ENCODE measurements at regions not wholly inside any gene's neighbourhood (a gene's known extent, or its start where the extent isn't known, plus 50 kb on each side); places are given as distances from the start of the nearest gene placed in this dataset.
"Not testable (repeated sequence)": the region's sequence is repeated elsewhere in the genome, so short reads cannot be mapped to it uniquely, and the experiment has no call there.

GRCh38 chr7:86002858-86003257, 640.9 kb upstream of the GRM3 start:
- no peak for DNase-seq

GRCh38 chr7:85997515-85997914, 646.2 kb upstream of the GRM3 start:
- no peak for DNase-seq

- no peak for DNase-seq
Measured at GRCh38 chr7:85995101-85995500, 648.6 kb upstream of the GRM3 start.

GRCh38 chr7:85980740-85981139, 663.0 kb upstream of the GRM3 start:
- DNase-seq, result no peak

GRCh38 chr7:85974176-85974575, 669.5 kb upstream of the GRM3 start:
- DNase-seq, result no peak

GRCh38 chr7:85972504-85973141, 671.1 kb upstream of the GRM3 start:
- no peak for DNase-seq

GRCh38 chr7:85954961-85955360, 688.7 kb upstream of the GRM3 start:
- no peak for DNase-seq

- no peak for DNase-seq
Measured at GRCh38 chr7:85950871-85951270, 692.8 kb upstream of the GRM3 start.

- DNase-seq, result no peak
Measured at GRCh38 chr7:85950418-85950817, 693.3 kb upstream of the GRM3 start.

GRCh38 chr7:85947767-85948166, 695.9 kb upstream of the GRM3 start:
- DNase-seq, result no peak

- DNase-seq, result no peak
Measured at GRCh38 chr7:85940798-85941197, 702.9 kb upstream of the GRM3 start.

- no peak for DNase-seq
Measured at GRCh38 chr7:85931919-85932318, 711.8 kb upstream of the GRM3 start.

- DNase-seq, result no peak
Measured at GRCh38 chr7:85928500-85928899, 715.2 kb upstream of the GRM3 start.

- no peak for DNase-seq
Measured at GRCh38 chr7:85927226-85927625, 716.5 kb upstream of the GRM3 start.

GRCh38 chr7:85924062-85924461, 719.6 kb upstream of the GRM3 start:
- DNase-seq, result no peak

- DNase-seq, result no peak
Measured at GRCh38 chr7:85916016-85916415, 727.7 kb upstream of the GRM3 start.

- no peak for DNase-seq
Measured at GRCh38 chr7:85914437-85914836, 727.6 kb upstream of the SEMA3D start.

- DNase-seq, result no peak
Measured at GRCh38 chr7:85908051-85908450, 721.2 kb upstream of the SEMA3D start.

- DNase-seq, result no peak
Measured at GRCh38 chr7:85897967-85898366, 711.1 kb upstream of the SEMA3D start.

GRCh38 chr7:85896531-85896930, 709.7 kb upstream of the SEMA3D start:
- DNase-seq, result no peak

- no peak for DNase-seq
Measured at GRCh38 chr7:85895835-85896234, 709.0 kb upstream of the SEMA3D start.

GRCh38 chr7:85891900-85892299, 705.0 kb upstream of the SEMA3D start:
- not testable (repeated sequence) for DNase-seq

GRCh38 chr7:85890244-85890811, 703.5 kb upstream of the SEMA3D start:
- DNase-seq, result no peak

- DNase-seq, result no peak
Measured at GRCh38 chr7:85887133-85887532, 700.3 kb upstream of the SEMA3D start.

- DNase-seq, result no peak
Measured at GRCh38 chr7:85882335-85882734, 695.5 kb upstream of the SEMA3D start.
